ENCODE measurements at regions not wholly inside any gene's neighbourhood (a gene's known extent, or its start where the extent isn't known, plus 50 kb on each side); places are given as distances from the start of the nearest gene placed in this dataset.

DNA sequence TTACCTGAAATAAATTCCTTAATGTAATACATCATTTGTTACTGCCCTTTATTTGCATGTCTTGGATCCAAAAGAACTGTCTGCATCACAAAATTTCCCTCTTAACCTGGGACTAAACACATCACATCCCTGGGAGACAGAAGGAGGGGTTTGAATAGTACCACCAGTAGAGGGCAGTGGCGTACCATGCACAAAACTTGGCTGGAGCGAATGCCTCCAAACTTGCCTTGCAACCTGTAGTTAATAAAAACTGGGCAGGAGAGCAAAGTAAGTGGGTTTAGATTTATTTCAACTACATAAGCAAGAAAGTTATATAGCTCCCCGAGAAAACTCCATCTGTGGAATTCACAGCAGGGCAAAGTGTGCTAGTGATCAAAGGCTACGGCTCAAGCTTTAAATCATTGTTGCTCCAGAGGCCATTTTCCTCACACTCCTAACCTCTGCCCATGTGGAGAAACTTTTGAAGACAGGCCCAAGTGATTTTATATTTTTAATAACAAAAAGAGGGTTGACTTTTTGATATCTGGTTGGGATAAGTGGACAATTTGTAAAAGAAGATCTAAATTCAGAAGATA lies 1176.7 kb upstream of the SEL1L start:
- TF ChIP-seq ZFX (IDR thresholded peaks at IDR 0.05; ENCODE audit: borderline replicate concordance): no peak
- TF ChIP-seq, protein P1, sequence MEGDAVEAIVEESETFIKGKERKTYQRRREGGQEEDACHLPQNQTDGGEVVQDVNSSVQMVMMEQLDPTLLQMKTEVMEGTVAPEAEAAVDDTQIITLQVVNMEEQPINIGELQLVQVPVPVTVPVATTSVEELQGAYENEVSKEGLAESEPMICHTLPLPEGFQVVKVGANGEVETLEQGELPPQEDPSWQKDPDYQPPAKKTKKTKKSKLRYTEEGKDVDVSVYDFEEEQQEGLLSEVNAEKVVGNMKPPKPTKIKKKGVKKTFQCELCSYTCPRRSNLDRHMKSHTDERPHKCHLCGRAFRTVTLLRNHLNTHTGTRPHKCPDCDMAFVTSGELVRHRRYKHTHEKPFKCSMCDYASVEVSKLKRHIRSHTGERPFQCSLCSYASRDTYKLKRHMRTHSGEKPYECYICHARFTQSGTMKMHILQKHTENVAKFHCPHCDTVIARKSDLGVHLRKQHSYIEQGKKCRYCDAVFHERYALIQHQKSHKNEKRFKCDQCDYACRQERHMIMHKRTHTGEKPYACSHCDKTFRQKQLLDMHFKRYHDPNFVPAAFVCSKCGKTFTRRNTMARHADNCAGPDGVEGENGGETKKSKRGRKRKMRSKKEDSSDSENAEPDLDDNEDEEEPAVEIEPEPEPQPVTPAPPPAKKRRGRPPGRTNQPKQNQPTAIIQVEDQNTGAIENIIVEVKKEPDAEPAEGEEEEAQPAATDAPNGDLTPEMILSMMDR (IDR thresholded peaks at IDR 0.05): peak; percentile 96
- no peak overlapping the region for H3K27ac ChIP-seq

DNA sequence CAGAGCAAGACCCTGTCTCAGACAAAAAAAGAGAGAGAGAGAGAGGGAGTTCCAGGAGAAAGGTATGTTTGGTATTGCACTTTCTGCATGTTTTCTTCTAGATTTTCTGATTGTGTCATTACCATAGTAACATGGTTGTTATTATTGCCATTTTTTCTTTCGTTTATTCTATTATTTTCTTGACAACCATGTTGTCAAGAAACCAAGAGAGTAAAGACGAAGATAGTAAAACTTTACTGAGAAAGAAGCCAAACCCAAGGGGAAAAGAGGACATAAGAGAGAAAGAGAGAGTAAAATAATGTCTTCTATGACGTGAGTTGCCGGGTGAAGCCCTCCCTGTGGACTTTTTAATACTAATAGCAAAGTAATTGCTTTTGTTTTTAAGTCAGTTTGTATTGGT lies 1186.0 kb upstream of the SEL1L start:
- no peak for TF ChIP-seq ZFX (IDR thresholded peaks at IDR 0.05; ENCODE audit: borderline replicate concordance)
- no peak overlapping the region for H3K27ac ChIP-seq

DNA sequence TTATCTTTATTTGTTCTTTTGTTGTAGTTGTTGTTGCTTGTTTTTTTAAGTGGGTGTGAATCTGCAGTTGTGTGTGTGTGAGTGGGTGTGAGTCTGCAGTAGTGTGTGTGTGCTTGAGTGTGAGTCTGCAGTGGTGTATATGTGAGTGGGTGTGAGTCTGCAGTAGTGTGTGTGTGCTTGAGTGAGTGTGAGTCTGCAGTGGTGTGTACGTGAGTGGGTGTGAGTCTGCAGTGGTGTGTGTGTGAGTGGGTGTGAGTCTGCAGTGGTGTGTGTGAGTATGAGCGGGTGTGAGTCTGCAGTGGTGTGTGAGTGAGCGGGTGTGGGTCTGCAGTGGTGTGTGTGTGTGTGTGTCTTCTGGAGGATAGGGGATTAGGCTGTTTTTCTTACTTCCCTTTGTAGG lies 1186.8 kb upstream of the SEL1L start:
- no peak overlapping the region for H3K27ac ChIP-seq
- TF ChIP-seq ZFX (IDR thresholded peaks at IDR 0.05; ENCODE audit: borderline replicate concordance): no peak
- TF ChIP-seq, protein P1 (IDR thresholded peaks at IDR 0.05): no peak

DNA sequence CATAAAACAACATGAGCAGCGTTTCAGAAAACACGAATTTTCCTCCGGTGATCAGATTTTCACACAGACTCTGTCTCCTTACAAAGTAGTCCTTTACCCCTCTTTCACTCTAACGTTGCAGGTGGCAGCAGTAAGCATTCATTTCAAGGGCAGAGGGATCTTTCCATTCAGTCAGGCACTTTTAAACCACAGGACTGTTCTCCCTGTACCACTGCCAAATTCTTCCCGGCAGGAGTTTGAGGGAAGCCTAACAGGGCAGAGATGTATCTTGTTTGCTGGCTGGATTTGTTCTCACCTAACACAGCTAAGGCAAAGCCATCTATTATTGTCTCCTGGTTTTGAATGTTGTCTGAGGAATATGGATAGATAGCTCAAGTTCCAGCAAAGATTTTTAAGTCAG lies 1187.3 kb upstream of the SEL1L start:
- TF ChIP-seq, protein P1 (IDR thresholded peaks at IDR 0.05): no peak
- no peak for TF ChIP-seq ZFX (IDR thresholded peaks at IDR 0.05; ENCODE audit: borderline replicate concordance)
- no peak overlapping the region for H3K27ac ChIP-seq

DNA sequence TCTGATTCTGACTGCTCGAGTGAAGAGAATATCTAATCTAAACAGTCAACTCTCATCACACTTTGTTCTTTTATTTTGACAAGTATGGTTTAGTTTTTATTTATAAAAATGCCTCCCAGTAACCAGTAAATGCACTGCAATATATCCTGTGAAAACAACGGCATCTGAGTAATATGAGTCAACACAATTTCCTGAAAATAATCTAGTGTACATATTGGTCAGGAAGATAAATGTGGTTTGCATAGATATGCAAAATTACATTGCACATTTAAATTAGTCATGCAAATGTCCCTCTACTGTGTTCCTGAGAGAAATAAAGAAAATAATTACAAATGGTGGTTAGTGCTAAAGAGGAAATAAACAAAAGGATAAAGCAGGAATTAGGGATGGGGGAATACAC lies 1190.7 kb upstream of the SEL1L start:
- H3K27ac ChIP-seq: no peak overlapping the region
- TF ChIP-seq, protein P1 (IDR thresholded peaks at IDR 0.05): no peak
- TF ChIP-seq ZFX (IDR thresholded peaks at IDR 0.05; ENCODE audit: borderline replicate concordance): no peak

DNA sequence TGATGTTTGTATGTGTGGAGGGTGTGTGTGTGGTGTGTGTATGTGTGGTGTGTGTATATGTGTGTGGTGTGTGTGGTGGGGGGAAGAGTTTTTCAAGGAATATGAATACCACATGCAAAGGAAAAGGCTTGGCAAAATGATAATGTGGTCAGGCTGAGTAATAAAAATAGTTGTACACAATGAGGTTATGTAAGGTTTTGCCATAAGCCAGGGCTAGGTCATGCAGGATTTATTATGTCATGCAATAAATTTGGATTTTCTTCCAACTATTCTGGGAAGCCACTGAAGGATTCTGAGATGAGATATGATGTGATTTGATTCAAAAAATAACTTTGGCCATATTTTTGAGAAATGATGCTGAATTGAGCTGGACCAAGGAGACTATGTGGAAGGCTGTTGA lies 1191.6 kb upstream of the SEL1L start:
- no peak overlapping the region for H3K27ac ChIP-seq
- TF ChIP-seq, protein P1 (IDR thresholded peaks at IDR 0.05): no peak
- TF ChIP-seq ZFX (IDR thresholded peaks at IDR 0.05; ENCODE audit: borderline replicate concordance): no peak

DNA sequence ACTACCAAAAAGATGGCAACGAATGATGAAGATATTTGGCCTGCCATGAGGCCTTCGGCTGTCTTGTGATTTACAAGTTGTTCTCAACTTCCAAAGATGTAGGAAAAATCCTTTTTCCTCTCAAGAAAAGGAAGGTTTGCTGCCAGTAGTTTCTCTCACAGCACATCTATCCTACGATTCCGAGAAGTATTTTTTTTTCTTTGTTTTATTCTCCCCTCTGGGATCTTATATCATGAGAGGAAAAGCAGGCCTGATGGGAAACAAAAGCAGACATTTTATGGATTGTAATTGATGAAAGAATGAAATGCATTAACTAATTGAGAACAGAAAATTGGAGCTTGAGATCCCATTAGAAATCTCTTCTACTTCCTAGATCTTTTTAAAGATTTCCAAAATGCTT lies 1197.9 kb upstream of the SEL1L start:
- no peak overlapping the region for H3K27ac ChIP-seq

More for the DNA sequence above, 1197.9 kb upstream of the SEL1L start:
- TF ChIP-seq, protein P1 (IDR thresholded peaks at IDR 0.05): no peak
- TF ChIP-seq ZFX (IDR thresholded peaks at IDR 0.05; ENCODE audit: borderline replicate concordance): no peak

Measured in 22Rv1 (cell line).